ENCODE measurements at regions not wholly inside any gene's neighbourhood (a gene's known extent, or its start where the extent isn't known, plus 50 kb on each side); places are given as distances from the start of the nearest gene placed in this dataset.
A peak's percentile ranks its signal among the peaks of the same experiment; 100 is the strongest.
"Not testable (repeated sequence)": the region's sequence is repeated elsewhere in the genome, so short reads cannot be mapped to it uniquely, and the experiment has no call there.

GRCh38 chrX:143306991-143307937 lies 210.0 kb downstream of the SPANXN3 start:
- intact Hi-C loops (cut with DNase I), result no loop called here
- DNase-seq (no peak), ATAC-seq (no peak)
- WGBS, result 83% methylated on average over 9 of the region's 9 CpGs
- Histone ChIP-seq H3K9me3 (ENCODE audit: control insufficient read depth, low read length) (no peaks in the 10 kb centered on the region), H3K27me3 (ENCODE audit: control insufficient read depth, insufficient read depth) (no peaks in the 10 kb centered on the region), H3K4me3 (ENCODE audit: low read length) (no peak overlapping the region), H3K27ac (ENCODE audit: low read length) (no peak overlapping the region), H3K4me1 (ENCODE audit: control insufficient read depth, insufficient read depth, low read length) (no peaks in the 10 kb centered on the region)

- no peak overlapping the region for H3K4me3 ChIP-seq (ENCODE audit: low read length)
- H3K4me1 ChIP-seq (ENCODE audit: control insufficient read depth, insufficient read depth, low read length), result no peaks in the 10 kb centered on the region
- no peaks in the 10 kb centered on the region for H3K27me3 ChIP-seq (ENCODE audit: control insufficient read depth, insufficient read depth)
- 81% methylated on average over 2 of the region's 2 CpGs for WGBS
- no peaks in the 10 kb centered on the region for H3K9me3 ChIP-seq (ENCODE audit: control insufficient read depth, low read length)
- DNase-seq, result no peak
- H3K27ac ChIP-seq (ENCODE audit: low read length), result no peak overlapping the region
- intact Hi-C loops (cut with DNase I), result no loop called here
- no peak for ATAC-seq
These were observed 212.8 kb downstream of the SPANXN3 start for GRCh38 chrX:143304518-143304917.

GRCh38 chrX:143304025-143304424 lies 213.2 kb downstream of the SPANXN3 start:
- H3K9me3 ChIP-seq (ENCODE audit: control insufficient read depth, low read length), result no peaks in the 10 kb centered on the region
- intact Hi-C loops (cut with DNase I), result no loop called here
- H3K27me3 ChIP-seq (ENCODE audit: control insufficient read depth, insufficient read depth), result no peaks in the 10 kb centered on the region
- no peaks in the 10 kb centered on the region for H3K4me1 ChIP-seq (ENCODE audit: control insufficient read depth, insufficient read depth, low read length)
- no peak for ATAC-seq
- H3K27ac ChIP-seq (ENCODE audit: low read length), result no peak overlapping the region
- no peak overlapping the region for H3K4me3 ChIP-seq (ENCODE audit: low read length)
- no peak for DNase-seq
- WGBS, result 74% methylated on average over 2 of the region's 2 CpGs

GRCh38 chrX:143298663-143299241 lies 218.5 kb downstream of the SPANXN3 start:
- DNase-seq (no peak), ATAC-seq (no peak)
- WGBS, result 19% methylated on average over 3 of the region's 3 CpGs
- Histone ChIP-seq H3K4me1 (ENCODE audit: control insufficient read depth, insufficient read depth, low read length) (no peaks in the 10 kb centered on the region), H3K9me3 (ENCODE audit: control insufficient read depth, low read length) (no peaks in the 10 kb centered on the region), H3K27me3 (ENCODE audit: control insufficient read depth, insufficient read depth) (no peaks in the 10 kb centered on the region), H3K4me3 (ENCODE audit: low read length) (no peak overlapping the region), H3K27ac (ENCODE audit: low read length) (no peak overlapping the region)
- intact Hi-C loops (cut with DNase I), result no loop called here

GRCh38 chrX:143296521-143296920 lies 220.8 kb downstream of the SPANXN3 start:
- WGBS, result 72% methylated on average over 1 of the region's 1 CpG
- intact Hi-C loops (cut with DNase I), result no loop called here
- ATAC-seq, result no peak

GRCh38 chrX:143287236-143287635 lies 230.0 kb downstream of the SPANXN3 start:
- ATAC-seq (no peak), DNase-seq (no peak)
- H3K27me3 ChIP-seq (ENCODE audit: control insufficient read depth, insufficient read depth), result no peaks in the 10 kb centered on the region
- no peaks in the 10 kb centered on the region for H3K4me1 ChIP-seq (ENCODE audit: control insufficient read depth, insufficient read depth, low read length)
- no peak overlapping the region for H3K27ac ChIP-seq (ENCODE audit: low read length)
- H3K9me3 ChIP-seq (ENCODE audit: control insufficient read depth, low read length), result no peaks in the 10 kb centered on the region
- H3K4me3 ChIP-seq (ENCODE audit: low read length), result no peak overlapping the region
- intact Hi-C loops (cut with DNase I), result no loop called here
- 31% methylated on average over 2 of the region's 2 CpGs for WGBS

More at GRCh38 chrX:143296521-143296920, 220.8 kb downstream of the SPANXN3 start:
- no peaks in the 10 kb centered on the region for H3K4me1 ChIP-seq (ENCODE audit: control insufficient read depth, insufficient read depth, low read length)
- no peaks in the 10 kb centered on the region for H3K9me3 ChIP-seq (ENCODE audit: control insufficient read depth, low read length)
- H3K27ac ChIP-seq (ENCODE audit: low read length), result no peak overlapping the region
- no peak for DNase-seq
- H3K4me3 ChIP-seq (ENCODE audit: low read length), result no peak overlapping the region
- no peaks in the 10 kb centered on the region for H3K27me3 ChIP-seq (ENCODE audit: control insufficient read depth, insufficient read depth)

GRCh38 chrX:143270317-143270716 lies 244.6 kb downstream of the SPANXN4 start:
- DNase-seq (no peak), ATAC-seq (no peak)
- intact Hi-C loops (cut with DNase I), result no loop called here
- WGBS, result 86% methylated on average over 6 of the region's 6 CpGs
- Histone ChIP-seq H3K9me3 (ENCODE audit: control insufficient read depth, low read length) (no peaks in the 10 kb centered on the region), H3K4me1 (ENCODE audit: control insufficient read depth, insufficient read depth, low read length) (no peaks in the 10 kb centered on the region), H3K4me3 (ENCODE audit: low read length) (no peak overlapping the region), H3K27me3 (ENCODE audit: control insufficient read depth, insufficient read depth) (no peaks in the 10 kb centered on the region), H3K27ac (ENCODE audit: low read length) (no peak overlapping the region)

GRCh38 chrX:143244593-143244992 lies 218.9 kb downstream of the SPANXN4 start:
- intact Hi-C loops (cut with DNase I); H3K4me3 ChIP-seq (ENCODE audit: low read length); ATAC-seq; DNase-seq; H3K9me3 ChIP-seq (ENCODE audit: control insufficient read depth, low read length); H3K4me1 ChIP-seq (ENCODE audit: control insufficient read depth, insufficient read depth, low read length); H3K27me3 ChIP-seq (ENCODE audit: control insufficient read depth, insufficient read depth); H3K27ac ChIP-seq (ENCODE audit: low read length): not testable (repeated sequence)
- 67% methylated on average over 2 of the region's 2 CpGs for WGBS

- Histone ChIP-seq H3K27me3 (ENCODE audit: control insufficient read depth, insufficient read depth) (no peaks in the 10 kb centered on the region), H3K4me3 (ENCODE audit: low read length) (no peak overlapping the region), H3K27ac (ENCODE audit: low read length) (no peak overlapping the region), H3K4me1 (ENCODE audit: control insufficient read depth, insufficient read depth, low read length) (no peaks in the 10 kb centered on the region), H3K9me3 (ENCODE audit: control insufficient read depth, low read length) (no peaks in the 10 kb centered on the region)
- no peak for ATAC-seq
- no peak for DNase-seq
- 86% methylated on average over 1 of the region's 1 CpG for WGBS
- intact Hi-C loops (cut with DNase I), result no loop called here
These were observed 214.9 kb downstream of the SPANXN4 start for GRCh38 chrX:143240658-143241057.

GRCh38 chrX:143231492-143231891 lies 205.8 kb downstream of the SPANXN4 start:
- DNase-seq (no peak), ATAC-seq (no peak)
- WGBS, result 82% methylated on average over 7 of the region's 7 CpGs
- Histone ChIP-seq H3K9me3 (ENCODE audit: control insufficient read depth, low read length) (no peaks in the 10 kb centered on the region), H3K4me3 (ENCODE audit: low read length) (no peak overlapping the region), H3K27ac (ENCODE audit: low read length) (no peak overlapping the region), H3K27me3 (ENCODE audit: control insufficient read depth, insufficient read depth) (no peaks in the 10 kb centered on the region), H3K4me1 (ENCODE audit: control insufficient read depth, insufficient read depth, low read length) (no peaks in the 10 kb centered on the region)
- intact Hi-C loops (cut with DNase I), result no loop called here

- H3K4me3 ChIP-seq (ENCODE audit: low read length); H3K9me3 ChIP-seq (ENCODE audit: control insufficient read depth, low read length); ATAC-seq; H3K27me3 ChIP-seq (ENCODE audit: control insufficient read depth, insufficient read depth); H3K27ac ChIP-seq (ENCODE audit: low read length); intact Hi-C loops (cut with DNase I); H3K4me1 ChIP-seq (ENCODE audit: control insufficient read depth, insufficient read depth, low read length): not testable (repeated sequence)
- 93% methylated on average over 25 of the region's 27 CpGs for WGBS
- peak in 1 of 3 donors; percentile 52 for DNase-seq
These were observed 202.9 kb downstream of the SPANXN4 start for GRCh38 chrX:143228600-143228999.
